OCI-LY1 (cell line): ENCODE measurements at regions not wholly inside any gene's neighbourhood (a gene's known extent, or its start where the extent isn't known, plus 50 kb on each side); places are given as distances from the start of the nearest gene placed in this dataset.

Experiments used
- H2AFZ ChIP-seq: fragments of 200-600 bp; sonication (generic), shearing (Covaris generic); 2 replicates; pipeline ENCODE4 v1.6.0; 2014; ENCODE audit warnings: antibody characterized with exemption, mild to moderate bottlenecking, low read length
- H3F3A ChIP-seq: fragments of 200-600 bp; sonication (generic), shearing (Covaris generic); 2 replicates; pipeline ENCODE4 v1.6.0; 2014; ENCODE audit warnings: mild to moderate bottlenecking, antibody characterized with exemption, low read length, moderate library complexity; ENCODE audit not compliant: insufficient read depth
- H3K27ac ChIP-seq: fragments of 200-600 bp; sonication (generic); 2 replicates; pipeline ENCODE4 v1.5.1; 2014; ENCODE audit warnings: low read length, mixed run types, mild to moderate bottlenecking, low read depth; ENCODE audit not compliant: poor library complexity, severe bottlenecking
- H3K27me3 ChIP-seq: fragments of 200-600 bp; sonication (generic); 2 replicates; pipeline ENCODE4 v1.6.0; 2014; ENCODE audit warnings: antibody characterized with exemption, mild to moderate bottlenecking, low read length, moderate library complexity; ENCODE audit not compliant: insufficient read depth
- H3K36me3 ChIP-seq: fragments of 200-600 bp; sonication (generic); 2 replicates; pipeline ENCODE4 v1.6.1; 2014; ENCODE audit warnings: mild to moderate bottlenecking, antibody characterized with exemption, low read length, moderate library complexity, mixed read lengths; ENCODE audit not compliant: insufficient read depth
- H3K4me1 ChIP-seq: fragments of 200-600 bp; sonication (generic); 2 replicates; pipeline ENCODE4 v1.5.1; 2014; ENCODE audit warnings: mild to moderate bottlenecking, low read length, moderate library complexity; ENCODE audit not compliant: insufficient read depth, severe bottlenecking
- H3K4me2 ChIP-seq: fragments of 200-600 bp; sonication (generic), shearing (Covaris generic); 2 replicates; pipeline ENCODE4 v1.6.1; 2014; ENCODE audit warnings: low read length
- H3K4me3 ChIP-seq: fragments of 200-600 bp; sonication (generic); 2 replicates; pipeline ENCODE4 v1.5.1; 2014; ENCODE audit warnings: low read length, low read depth, mild to moderate bottlenecking, mixed read lengths; ENCODE audit not compliant: poor library complexity, severe bottlenecking
- H3K79me2 ChIP-seq: fragments of 200-600 bp; shearing (Covaris generic); 2 replicates; pipeline ENCODE4 v1.6.1; 2016; ENCODE audit warnings: mixed run types, low read length, mixed read lengths; ENCODE audit not compliant: insufficient read depth
- H3K9ac ChIP-seq: fragments of 200-600 bp; sonication (generic), shearing (Covaris generic); 2 replicates; pipeline ENCODE4 v1.6.1; 2014; ENCODE audit warnings: mild to moderate bottlenecking, low read length, mixed read lengths
- H3K9me2 ChIP-seq: fragments of 200-600 bp; sonication (generic), shearing (Covaris generic); 2 replicates; pipeline ENCODE4 v1.6.1; 2014; ENCODE audit warnings: low read depth, mild to moderate bottlenecking, low read length, mixed read lengths
- H3K9me3 ChIP-seq: fragments of 200-600 bp; shearing (Covaris generic); 2 replicates; pipeline ENCODE4 v1.6.1; 2014; ENCODE audit warnings: low read length, mixed read lengths
- H4K20me1 ChIP-seq: fragments of 200-600 bp; sonication (generic), shearing (Covaris generic); 2 replicates; pipeline ENCODE4 v1.6.0; 2016; ENCODE audit warnings: mild to moderate bottlenecking, low read length; ENCODE audit not compliant: insufficient read depth
- CTCF ChIP-seq: fragments of 200-600 bp; sonication (generic), shearing (Covaris generic); IDR thresholded peaks from 2 replicates; pipeline ENCODE4 v1.5.1; 2017; ENCODE audit warnings: mild to moderate bottlenecking, antibody characterized with exemption, low read length, moderate library complexity, mixed read lengths
- EZH2 ChIP-seq: fragments of 200-600 bp; sonication (generic), shearing (Covaris generic); IDR thresholded peaks from 2 replicates; pipeline ENCODE4 v1.8.0; 2017; ENCODE audit warnings: borderline replicate concordance, mixed run types, mild to moderate bottlenecking, antibody characterized with exemption, low read length, moderate library complexity, mixed read lengths

- H3K79me2 ChIP-seq, result no peaks in the 10 kb centered on the region
- no peaks in the 10 kb centered on the region for H3K9me2 ChIP-seq
- no peak for TF ChIP-seq EZH2
- TF ChIP-seq CTCF, result no peak
- H3K9ac ChIP-seq, result no peak overlapping the region
- no peaks in the 10 kb centered on the region for H3K36me3 ChIP-seq
- no peak overlapping the region for H3K4me3 ChIP-seq
- no peak overlapping the region for H3K4me2 ChIP-seq
- no peaks in the 10 kb centered on the region for H3F3A ChIP-seq
- no peaks in the 10 kb centered on the region for H4K20me1 ChIP-seq
- no peaks in the 10 kb centered on the region for H3K4me1 ChIP-seq
- no peaks in the 10 kb centered on the region for H3K27me3 ChIP-seq
- H3K27ac ChIP-seq, result no peak overlapping the region
- no peak overlapping the region for H2AFZ ChIP-seq
- no peaks in the 10 kb centered on the region for H3K9me3 ChIP-seq
These were observed 193.5 kb upstream of the CCDC68 start for GRCh38 chr18:55152801-55153200.

DNA sequence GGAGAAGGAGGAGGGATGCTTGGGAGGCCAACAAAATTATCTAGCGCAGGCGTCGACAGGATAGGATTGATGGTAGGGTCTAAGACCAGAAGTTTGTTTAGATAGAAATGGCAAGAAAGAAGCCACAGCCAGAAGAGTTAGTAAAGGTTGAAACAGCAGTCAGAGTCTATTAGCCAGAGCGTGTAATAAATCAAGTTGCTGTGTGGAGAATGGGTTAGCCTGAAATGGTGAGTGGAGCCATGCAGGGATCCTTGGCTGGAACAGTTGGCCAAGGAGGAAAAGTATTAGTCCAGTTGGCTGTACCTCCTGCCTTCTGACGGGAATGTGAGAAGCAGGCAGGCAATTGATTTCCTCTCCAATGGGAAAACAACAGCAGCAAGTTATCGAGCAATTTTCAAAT, 190.7 kb upstream of the CCDC68 start:
- Histone ChIP-seq H4K20me1 (no peaks in the 10 kb centered on the region), H3K36me3 (no peaks in the 10 kb centered on the region), H3K4me2 (no peak overlapping the region), H3F3A (no peaks in the 10 kb centered on the region), H3K79me2 (no peaks in the 10 kb centered on the region), H3K27ac (no peak overlapping the region), H2AFZ (no peak overlapping the region), H3K9me3 (no peaks in the 10 kb centered on the region), H3K4me1 (no peaks in the 10 kb centered on the region), H3K4me3 (no peak overlapping the region), H3K9me2 (no peaks in the 10 kb centered on the region), H3K9ac (no peak overlapping the region), H3K27me3 (no peaks in the 10 kb centered on the region)
- no peak for TF ChIP-seq CTCF
- no peak for TF ChIP-seq EZH2

- Histone ChIP-seq H3K79me2 (no peaks in the 10 kb centered on the region), H3K9me3 (no peaks in the 10 kb centered on the region), H3K9ac (no peak overlapping the region), H3K4me1 (no peaks in the 10 kb centered on the region), H3K27ac (no peak overlapping the region), H3K9me2 (no peaks in the 10 kb centered on the region), H2AFZ (no peak overlapping the region), H3K27me3 (no peaks in the 10 kb centered on the region), H3F3A (no peaks in the 10 kb centered on the region), H3K4me3 (no peak overlapping the region), H4K20me1 (no peaks in the 10 kb centered on the region), H3K36me3 (no peaks in the 10 kb centered on the region), H3K4me2 (no peak overlapping the region)
- TF ChIP-seq CTCF (no peak), EZH2 (no peak)
These were observed 188.5 kb upstream of the CCDC68 start for GRCh38 chr18:55147791-55148190.
